GM04504 (cell line): ENCODE measurements at regions not wholly inside any gene's neighbourhood (a gene's known extent, or its start where the extent isn't known, plus 50 kb on each side); places are given as distances from the start of the nearest gene placed in this dataset.

Experiments
- DNase-seq: peaks from one replicate; pipeline ENCODE4 v3.0.0-alpha.2; 2012; ENCODE audit warnings: low read depth

GRCh38 chr17:55668312-55668920 lies 54.2 kb downstream of the TMEM100 start:
- no peak for DNase-seq

GRCh38 chr17:55666806-55667205 lies 55.9 kb downstream of the TMEM100 start:
- no peak for DNase-seq

GRCh38 chr17:55664287-55664686 lies 58.4 kb downstream of the TMEM100 start:
- DNase-seq, result no peak

- no peak for DNase-seq
Measured at GRCh38 chr17:55663400-55663799, 59.3 kb downstream of the TMEM100 start.

- DNase-seq, result no peak
Measured at GRCh38 chr17:55661963-55662834, 60.5 kb downstream of the TMEM100 start.

- DNase-seq, result no peak
Measured at GRCh38 chr17:55661256-55661758, 61.4 kb downstream of the TMEM100 start.

- peak; percentile 29 for DNase-seq
Measured at GRCh38 chr17:55660178-55660886, 62.3 kb downstream of the TMEM100 start.

- no peak for DNase-seq
Measured at GRCh38 chr17:55659661-55660060, 63.0 kb downstream of the TMEM100 start.

GRCh38 chr17:55655777-55656176 lies 66.9 kb downstream of the TMEM100 start:
- no peak for DNase-seq

- no peak for DNase-seq
Measured at GRCh38 chr17:55654821-55655220, 67.8 kb downstream of the TMEM100 start.

- DNase-seq, result no peak
Measured at GRCh38 chr17:55654022-55654421, 68.6 kb downstream of the TMEM100 start.

GRCh38 chr17:55652825-55653224 lies 69.8 kb downstream of the TMEM100 start:
- no peak for DNase-seq

GRCh38 chr17:55652114-55652823 lies 70.4 kb downstream of the TMEM100 start:
- no peak for DNase-seq

- no peak for DNase-seq
Measured at GRCh38 chr17:55649957-55650597, 72.6 kb downstream of the TMEM100 start.

- DNase-seq, result no peak
Measured at GRCh38 chr17:55648086-55648485, 74.6 kb downstream of the TMEM100 start.

- DNase-seq, result no peak
Measured at GRCh38 chr17:55645361-55645760, 77.3 kb downstream of the TMEM100 start.

GRCh38 chr17:55644346-55644745 lies 78.3 kb downstream of the TMEM100 start:
- no peak for DNase-seq

- DNase-seq, result no peak
Measured at GRCh38 chr17:55642741-55643140, 79.9 kb downstream of the TMEM100 start.

GRCh38 chr17:55641676-55642081 lies 81.0 kb downstream of the TMEM100 start:
- peak; percentile 29 for DNase-seq

GRCh38 chr17:55639096-55639495 lies 83.6 kb downstream of the TMEM100 start:
- DNase-seq, result no peak

- DNase-seq, result no peak
Measured at GRCh38 chr17:55635253-55635914, 87.3 kb downstream of the TMEM100 start.
